SK-N-SH (cell line): ENCODE measurements at regions not wholly inside any gene's neighbourhood (a gene's known extent, or its start where the extent isn't known, plus 50 kb on each side); places are given as distances from the start of the nearest gene placed in this dataset.

Source experiments
- CTCF ChIA-PET: fragments of 300-600, 350-600 bp; formaldehyde crosslinking; extraction: SDS; loops from one replicate; lab custom pipeline; 2021; lab: Yijun Ruan, JAX
- POLR2A ChIA-PET: fragments of 350-600 bp; sonication (Branson Sonifier 250); formaldehyde crosslinking; extraction: SDS; loops from one replicate; lab custom pipeline; 2020; ENCODE audit warnings: antibody characterized with exemption, inconsistent platforms; lab: Yijun Ruan, JAX
- DNase-seq: peaks from one replicate; pipeline ENCODE4 v3.0.0; 2012
- H2AFZ ChIP-seq: fragments of 200-600 bp; sonication (generic); 2 replicates; pipeline ENCODE4 v1.8.1; 2016; ENCODE audit warnings: antibody characterized with exemption, mild to moderate bottlenecking, low read depth
- H3F3A ChIP-seq: fragments of 200-600 bp; sonication (generic); replicated peaks from 2 replicates; pipeline ENCODE3; 2016; ENCODE audit warnings: antibody characterized with exemption, mild to moderate bottlenecking; ENCODE audit not compliant: insufficient read depth
- H3K27ac ChIP-seq, 2 experiments: fragments of 200-500 bp in 1 of 2; fragments of 200-600 bp in 1 of 2; sonication (Bioruptor generic) in 1 of 2; sonication (generic), shearing (Covaris generic) in 1 of 2; 2 replicates each; pipeline versions ENCODE4 v1.5.1 to v1.6.1; 2014 to 2016; ENCODE audit warnings: low read depth in 2 of 2, inconsistent platforms in 1 of 2, low read length in 1 of 2, mild to moderate bottlenecking in 1 of 2, mixed read lengths in 1 of 2
- H3K27me3 ChIP-seq: fragments of 200-600 bp; sonication (generic), shearing (Covaris generic); 2 replicates; pipeline ENCODE4 v1.6.1; 2016; ENCODE audit warnings: mixed run types; ENCODE audit not compliant: insufficient read depth
- H3K36me3 ChIP-seq, 2 experiments: fragments of 200-500 bp in 1 of 2; fragments of 200-600 bp in 1 of 2; sonication (Bioruptor generic) in 1 of 2; sonication (generic) in 1 of 2; replicated peaks in 1 of 2; 2 replicates each; pipeline versions ENCODE3 to v1.5.1; 2014 to 2016; ENCODE audit warnings: low read length in 1 of 2, mild to moderate bottlenecking in 1 of 2; ENCODE audit not compliant: insufficient read depth in 2 of 2, control insufficient read depth in 1 of 2
- H3K4me1 ChIP-seq, 2 experiments: fragments of 200-500 bp in 1 of 2; fragments of 200-600 bp in 1 of 2; sonication (Bioruptor generic) in 1 of 2; sonication (generic), shearing (Covaris generic) in 1 of 2; 2 replicates each; pipeline versions ENCODE4 v1.5.1 to v1.6.1; 2014 to 2016; ENCODE audit warnings: low read depth in 1 of 2, low read length in 1 of 2, mixed run types in 1 of 2; ENCODE audit not compliant: insufficient read depth in 2 of 2, control insufficient read depth in 1 of 2
- H3K4me2 ChIP-seq: fragments of 200-600 bp; sonication (generic), shearing (Covaris generic); 2 replicates; pipeline ENCODE4 v1.6.1; 2017; ENCODE audit warnings: mixed run types
- H3K4me3 ChIP-seq, 2 experiments: fragments of 200-500 bp in 1 of 2; fragments of 200-600 bp in 1 of 2; sonication (Bioruptor generic) in 1 of 2; sonication (generic), shearing (Covaris generic) in 1 of 2; 2 replicates each; pipeline versions ENCODE4 v1.5.1 to v1.8.1; 2014 to 2016; ENCODE audit warnings: low read depth in 2 of 2, inconsistent platforms in 1 of 2, low read length in 1 of 2, mild to moderate bottlenecking in 1 of 2, mixed read lengths in 1 of 2, moderate library complexity in 1 of 2
- H3K79me2 ChIP-seq: fragments of 200-600 bp; sonication (generic); 2 replicates; pipeline ENCODE4 v1.8.1; 2017; ENCODE audit warnings: mild to moderate bottlenecking; ENCODE audit not compliant: insufficient read depth
- H3K9ac ChIP-seq: fragments of 200-600 bp; sonication (generic); 2 replicates; pipeline ENCODE4 v1.6.1; 2017; ENCODE audit warnings: mixed run types
- H3K9me2 ChIP-seq: fragments of 200-600 bp; sonication (generic); 2 replicates; pipeline ENCODE4 v1.6.1; 2017; ENCODE audit warnings: mixed run types
- H3K9me3 ChIP-seq: fragments of 200-600 bp; sonication (generic); 2 replicates; pipeline ENCODE4 v1.6.1; 2017; ENCODE audit warnings: mixed run types, mild to moderate bottlenecking, moderate library complexity
- H4K20me1 ChIP-seq: fragments of 200-600 bp; sonication (generic); 2 replicates; pipeline ENCODE4 v1.6.1; 2017; ENCODE audit warnings: mild to moderate bottlenecking, mixed run types; ENCODE audit not compliant: insufficient read depth
- CHD2 ChIP-seq: fragments of 150-350 bp; IDR thresholded peaks from 2 replicates; pipeline ENCODE4 v1.6.1; 2018; ENCODE audit warnings: low read length; ENCODE audit not compliant: partially characterized antibody
- ELF1 ChIP-seq: IDR thresholded peaks from 2 replicates; pipeline ENCODE4 v1.4.0; 2012
- EZH2phosphoT487 ChIP-seq: fragments of 200-600 bp; sonication (generic); IDR thresholded peaks from 2 replicates; pipeline ENCODE4 v1.6.1; 2017; ENCODE audit warnings: low read depth, mixed run types, mild to moderate bottlenecking, antibody characterized with exemption, moderate library complexity, borderline replicate concordance
- FOXJ3 ChIP-seq: sonication (generic); formaldehyde crosslinking; IDR thresholded peaks from 2 replicates; pipeline ENCODE4 v1.5.1; 2020; ENCODE audit warnings: mild to moderate bottlenecking, missing genetic modification reagents
- FOXM1 ChIP-seq: IDR thresholded peaks from 2 replicates; pipeline ENCODE4 v1.4.0; 2012; ENCODE audit warnings: low read depth, mild to moderate bottlenecking
- GABPA ChIP-seq: IDR thresholded peaks from 2 replicates; pipeline ENCODE4 v1.4.0; 2012; ENCODE audit warnings: low read depth, mild to moderate bottlenecking
- GATA2 ChIP-seq: sonication (generic); formaldehyde crosslinking; IDR thresholded peaks from 2 replicates; pipeline ENCODE4 v1.5.0; 2020; ENCODE audit warnings: mild to moderate bottlenecking, missing genetic modification reagents
- JUND ChIP-seq: IDR thresholded peaks from 2 replicates; pipeline ENCODE4 v1.4.0; 2012
- MEF2A ChIP-seq: IDR thresholded peaks from 2 replicates; pipeline ENCODE4 v1.4.0; 2012; ENCODE audit warnings: low read depth, borderline replicate concordance
- MXI1 ChIP-seq: IDR thresholded peaks from 2 replicates; pipeline ENCODE4 v1.6.1; 2012; ENCODE audit warnings: mild to moderate bottlenecking, low read depth, low read length, improper control_type of control experiment
- NRF1 ChIP-seq: IDR thresholded peaks from 2 replicates; pipeline ENCODE4 v1.6.1; 2012; ENCODE audit warnings: low read depth, mild to moderate bottlenecking, low read length
- RCOR1 ChIP-seq: fragments of 150-350 bp; IDR thresholded peaks from 2 replicates; pipeline ENCODE4 v1.6.1; 2017; ENCODE audit warnings: antibody characterized with exemption, low read length
- SIN3A ChIP-seq: IDR thresholded peaks from 2 replicates; pipeline ENCODE4 v1.6.1; 2012; ENCODE audit warnings: low read depth, mild to moderate bottlenecking, low read length, moderate library complexity, borderline replicate concordance
- WGBS: methylation state at CpG from one replicate; pipeline ENCODE4 v1.1.6; 2017; ENCODE audit warnings: low lambda C conversion rate; 5-methylcytosine and 5-hydroxymethylcytosine counted together
- TF ChIP-seq, protein P1 (sequence below): IDR thresholded peaks from 2 replicates; pipeline ENCODE4 v1.4.0; 2012; ENCODE audit warnings: low read depth, borderline replicate concordance
- TF ChIP-seq, protein P2 (sequence below): IDR thresholded peaks from 2 replicates; pipeline ENCODE4 v1.6.1; 2012; ENCODE audit warnings: mild to moderate bottlenecking, low read depth, low read length, moderate library complexity
- TF ChIP-seq, protein P3 (sequence below): fragments of 150-350 bp; IDR thresholded peaks from 2 replicates; pipeline ENCODE4 v1.6.1; 2017; ENCODE audit warnings: antibody characterized with exemption, low read length, low read depth, borderline replicate concordance
- TF ChIP-seq, protein P4 (sequence below): fragments of 200-600 bp; sonication (generic); IDR thresholded peaks from 2 replicates; pipeline ENCODE4 v1.6.1; 2017; ENCODE audit warnings: antibody characterized with exemption, mild to moderate bottlenecking, moderate library complexity

DNA sequence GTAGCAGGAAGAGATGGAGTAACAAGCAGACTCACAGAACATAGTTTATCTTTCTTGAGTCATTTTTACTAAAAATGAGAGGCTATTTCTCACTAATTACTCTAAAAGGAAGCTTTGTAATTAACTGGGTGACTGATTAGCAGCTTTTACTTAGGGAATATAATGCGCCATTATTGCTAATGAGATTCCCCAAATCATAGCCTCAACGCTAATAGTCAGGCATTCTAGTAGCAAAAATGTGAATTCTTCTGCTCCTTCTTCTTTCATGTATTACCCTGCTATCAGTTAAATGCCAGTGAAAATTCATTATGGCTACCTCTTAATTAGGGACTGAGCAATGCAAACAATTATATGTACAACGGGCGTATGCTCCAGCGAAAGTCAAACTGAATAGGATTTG, 349.8 kb downstream of the CDH19 start:
- 53% methylated on average over 5 of the region's 5 CpGs for WGBS
- Histone ChIP-seq H2AFZ (no peak overlapping the region), H3K36me3 (no peaks in the 10 kb centered on the region), H3K9ac (no peak overlapping the region), H3K27me3 (no peaks in the 10 kb centered on the region), H4K20me1 (no peaks in the 10 kb centered on the region), H3K4me3 (no peak overlapping the region), H3K4me1 (no peaks in the 10 kb centered on the region)
- CTCF ChIA-PET: interaction anchor here (0.6 kb wide), 1 partner anchor 76 kb away, joined by 3 read pairs; no protein-coding TSS in a partner anchor
- TF ChIP-seq ELF1 (no peak), FOXJ3 (no peak), SIN3A (no peak), NRF1 (no peak), MXI1 (no peak), CHD2 (no peak), JUND (no peak), GABPA (no peak)
- TF ChIP-seq, protein P1, sequence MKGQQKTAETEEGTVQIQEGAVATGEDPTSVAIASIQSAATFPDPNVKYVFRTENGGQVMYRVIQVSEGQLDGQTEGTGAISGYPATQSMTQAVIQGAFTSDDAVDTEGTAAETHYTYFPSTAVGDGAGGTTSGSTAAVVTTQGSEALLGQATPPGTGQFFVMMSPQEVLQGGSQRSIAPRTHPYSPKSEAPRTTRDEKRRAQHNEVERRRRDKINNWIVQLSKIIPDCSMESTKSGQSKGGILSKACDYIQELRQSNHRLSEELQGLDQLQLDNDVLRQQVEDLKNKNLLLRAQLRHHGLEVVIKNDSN: no peak
- TF ChIP-seq, protein P2, sequence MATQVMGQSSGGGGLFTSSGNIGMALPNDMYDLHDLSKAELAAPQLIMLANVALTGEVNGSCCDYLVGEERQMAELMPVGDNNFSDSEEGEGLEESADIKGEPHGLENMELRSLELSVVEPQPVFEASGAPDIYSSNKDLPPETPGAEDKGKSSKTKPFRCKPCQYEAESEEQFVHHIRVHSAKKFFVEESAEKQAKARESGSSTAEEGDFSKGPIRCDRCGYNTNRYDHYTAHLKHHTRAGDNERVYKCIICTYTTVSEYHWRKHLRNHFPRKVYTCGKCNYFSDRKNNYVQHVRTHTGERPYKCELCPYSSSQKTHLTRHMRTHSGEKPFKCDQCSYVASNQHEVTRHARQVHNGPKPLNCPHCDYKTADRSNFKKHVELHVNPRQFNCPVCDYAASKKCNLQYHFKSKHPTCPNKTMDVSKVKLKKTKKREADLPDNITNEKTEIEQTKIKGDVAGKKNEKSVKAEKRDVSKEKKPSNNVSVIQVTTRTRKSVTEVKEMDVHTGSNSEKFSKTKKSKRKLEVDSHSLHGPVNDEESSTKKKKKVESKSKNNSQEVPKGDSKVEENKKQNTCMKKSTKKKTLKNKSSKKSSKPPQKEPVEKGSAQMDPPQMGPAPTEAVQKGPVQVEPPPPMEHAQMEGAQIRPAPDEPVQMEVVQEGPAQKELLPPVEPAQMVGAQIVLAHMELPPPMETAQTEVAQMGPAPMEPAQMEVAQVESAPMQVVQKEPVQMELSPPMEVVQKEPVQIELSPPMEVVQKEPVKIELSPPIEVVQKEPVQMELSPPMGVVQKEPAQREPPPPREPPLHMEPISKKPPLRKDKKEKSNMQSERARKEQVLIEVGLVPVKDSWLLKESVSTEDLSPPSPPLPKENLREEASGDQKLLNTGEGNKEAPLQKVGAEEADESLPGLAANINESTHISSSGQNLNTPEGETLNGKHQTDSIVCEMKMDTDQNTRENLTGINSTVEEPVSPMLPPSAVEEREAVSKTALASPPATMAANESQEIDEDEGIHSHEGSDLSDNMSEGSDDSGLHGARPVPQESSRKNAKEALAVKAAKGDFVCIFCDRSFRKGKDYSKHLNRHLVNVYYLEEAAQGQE: no peak
- TF ChIP-seq, all 33 proteins: peak for 0
- no peaks in the 10 kb centered on the region for H3K9me3 ChIP-seq
- no peaks in the 10 kb centered on the region for H3K79me2 ChIP-seq
- H3K27ac ChIP-seq: no peak overlapping the region
- POLR2A ChIA-PET: no interaction called here
- no peak overlapping the region for H3K4me2 ChIP-seq
- no peaks in the 10 kb centered on the region for H3F3A ChIP-seq
- no peak for DNase-seq
- H3K9me2 ChIP-seq: no peaks in the 10 kb centered on the region

DNA sequence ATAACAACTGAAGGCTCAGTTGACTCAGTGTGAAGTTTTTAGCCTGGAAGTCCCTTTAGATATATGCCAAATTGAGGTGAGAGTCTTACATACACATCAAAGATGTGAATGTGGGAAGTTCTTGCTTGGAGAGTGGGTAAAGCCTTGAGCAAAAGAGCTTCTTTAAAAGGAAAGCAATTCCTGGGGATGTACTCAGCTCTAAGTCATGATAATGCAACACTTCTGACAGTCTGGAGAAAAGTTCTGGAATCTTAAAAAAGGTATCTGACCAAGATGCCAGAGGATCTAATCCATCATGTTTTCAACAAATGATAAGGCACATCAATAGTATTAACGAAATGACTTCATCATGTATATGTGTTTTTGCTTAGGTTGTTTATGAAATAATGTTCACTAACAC, 351.2 kb downstream of the CDH19 start:
- Histone ChIP-seq H3K36me3 (no peaks in the 10 kb centered on the region), H3K27me3 (no peaks in the 10 kb centered on the region), H3K27ac (no peak overlapping the region), H4K20me1 (no peaks in the 10 kb centered on the region), H3F3A (no peaks in the 10 kb centered on the region), H3K9me3 (no peaks in the 10 kb centered on the region), H3K79me2 (no peaks in the 10 kb centered on the region), H3K9me2 (no peaks in the 10 kb centered on the region), H3K4me2 (no peak overlapping the region), H3K4me1 (no peaks in the 10 kb centered on the region), H3K9ac (no peak overlapping the region), H2AFZ (no peak overlapping the region), H3K4me3 (no peak overlapping the region)
- ChIA-PET CTCF (no interaction called here), POLR2A (no interaction called here)
- no peak for DNase-seq
- WGBS: 3% methylated on average over 1 of the region's 1 CpG
- TF ChIP-seq EZH2phosphoT487 (no peak), MEF2A (no peak), GATA2 (CRISPR knock-in tag) (no peak), FOXM1 (no peak), RCOR1 (no peak), ELF1 (no peak)
- TF ChIP-seq, protein P3, sequence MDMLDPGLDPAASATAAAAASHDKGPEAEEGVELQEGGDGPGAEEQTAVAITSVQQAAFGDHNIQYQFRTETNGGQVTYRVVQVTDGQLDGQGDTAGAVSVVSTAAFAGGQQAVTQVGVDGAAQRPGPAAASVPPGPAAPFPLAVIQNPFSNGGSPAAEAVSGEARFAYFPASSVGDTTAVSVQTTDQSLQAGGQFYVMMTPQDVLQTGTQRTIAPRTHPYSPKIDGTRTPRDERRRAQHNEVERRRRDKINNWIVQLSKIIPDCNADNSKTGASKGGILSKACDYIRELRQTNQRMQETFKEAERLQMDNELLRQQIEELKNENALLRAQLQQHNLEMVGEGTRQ: no peak
- TF ChIP-seq, protein P4, sequence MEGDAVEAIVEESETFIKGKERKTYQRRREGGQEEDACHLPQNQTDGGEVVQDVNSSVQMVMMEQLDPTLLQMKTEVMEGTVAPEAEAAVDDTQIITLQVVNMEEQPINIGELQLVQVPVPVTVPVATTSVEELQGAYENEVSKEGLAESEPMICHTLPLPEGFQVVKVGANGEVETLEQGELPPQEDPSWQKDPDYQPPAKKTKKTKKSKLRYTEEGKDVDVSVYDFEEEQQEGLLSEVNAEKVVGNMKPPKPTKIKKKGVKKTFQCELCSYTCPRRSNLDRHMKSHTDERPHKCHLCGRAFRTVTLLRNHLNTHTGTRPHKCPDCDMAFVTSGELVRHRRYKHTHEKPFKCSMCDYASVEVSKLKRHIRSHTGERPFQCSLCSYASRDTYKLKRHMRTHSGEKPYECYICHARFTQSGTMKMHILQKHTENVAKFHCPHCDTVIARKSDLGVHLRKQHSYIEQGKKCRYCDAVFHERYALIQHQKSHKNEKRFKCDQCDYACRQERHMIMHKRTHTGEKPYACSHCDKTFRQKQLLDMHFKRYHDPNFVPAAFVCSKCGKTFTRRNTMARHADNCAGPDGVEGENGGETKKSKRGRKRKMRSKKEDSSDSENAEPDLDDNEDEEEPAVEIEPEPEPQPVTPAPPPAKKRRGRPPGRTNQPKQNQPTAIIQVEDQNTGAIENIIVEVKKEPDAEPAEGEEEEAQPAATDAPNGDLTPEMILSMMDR: no peak
- TF ChIP-seq, protein P2: no peak
